ENCODE measurements at regions not wholly inside any gene's neighbourhood (a gene's known extent, or its start where the extent isn't known, plus 50 kb on each side); places are given as distances from the start of the nearest gene placed in this dataset.

GRCh38 chr15:37744521-37744920, 189.9 kb upstream of the TMCO5A start:
- peaks cover 0 to 10% of the 10 kb centered on the region in 2 donors for H3K9me3 ChIP-seq (ENCODE audit: control insufficient read depth in 2 of 2, low read length in 2 of 2)
- H3K27me3 ChIP-seq (ENCODE audit: control insufficient read depth in 1 of 2, insufficient read depth in 2 of 2, low read length in 2 of 2), result peaks cover 0 to 4% of the 10 kb centered on the region in 2 donors
- no peak overlapping the region for H3K4me3 ChIP-seq (ENCODE audit: low read length in 2 of 2)
- no peaks in the 10 kb centered on the region for H3K4me1 ChIP-seq (ENCODE audit: control insufficient read depth, insufficient read depth, low read length)
- H3K36me3 ChIP-seq (ENCODE audit: control insufficient read depth in 2 of 2, insufficient read depth in 2 of 2, low read length in 2 of 2), result no peaks in the 10 kb centered on the region
- no peak overlapping the region for H3K27ac ChIP-seq (ENCODE audit: low read length)
- no peak overlapping the region for H3K9ac ChIP-seq (ENCODE audit: low read length in 2 of 2)

- no peak overlapping the region for H3K4me3 ChIP-seq (ENCODE audit: low read length in 2 of 2)
- H3K9ac ChIP-seq (ENCODE audit: low read length in 2 of 2), result no peak overlapping the region
- H3K27me3 ChIP-seq (ENCODE audit: control insufficient read depth in 1 of 2, insufficient read depth in 2 of 2, low read length in 2 of 2), result no peaks in the 10 kb centered on the region
- H3K36me3 ChIP-seq (ENCODE audit: control insufficient read depth in 2 of 2, insufficient read depth in 2 of 2, low read length in 2 of 2), result no peaks in the 10 kb centered on the region
- no peaks in the 10 kb centered on the region for H3K9me3 ChIP-seq (ENCODE audit: control insufficient read depth in 2 of 2, low read length in 2 of 2)
- H3K27ac ChIP-seq (ENCODE audit: low read length), result no peak overlapping the region
- H3K4me1 ChIP-seq (ENCODE audit: control insufficient read depth, insufficient read depth, low read length), result no peaks in the 10 kb centered on the region
Observed at GRCh38 chr15:37751401-37751800, 183.0 kb upstream of the TMCO5A start.

- no peak overlapping the region for H3K4me3 ChIP-seq (ENCODE audit: low read length in 2 of 2)
- H3K4me1 ChIP-seq (ENCODE audit: control insufficient read depth, insufficient read depth, low read length), result no peaks in the 10 kb centered on the region
- H3K27ac ChIP-seq (ENCODE audit: low read length), result no peak overlapping the region
- no peak overlapping the region for H3K9ac ChIP-seq (ENCODE audit: low read length in 2 of 2)
- H3K27me3 ChIP-seq (ENCODE audit: control insufficient read depth in 1 of 2, insufficient read depth in 2 of 2, low read length in 2 of 2), result no peaks in the 10 kb centered on the region
- no peaks in the 10 kb centered on the region for H3K9me3 ChIP-seq (ENCODE audit: control insufficient read depth in 2 of 2, low read length in 2 of 2)
- H3K36me3 ChIP-seq (ENCODE audit: control insufficient read depth in 2 of 2, insufficient read depth in 2 of 2, low read length in 2 of 2), result no peaks in the 10 kb centered on the region
Observed at GRCh38 chr15:37756407-37756806, 178.0 kb upstream of the TMCO5A start.

- Histone ChIP-seq H3K36me3 (ENCODE audit: control insufficient read depth in 2 of 2, insufficient read depth in 2 of 2, low read length in 2 of 2) (no peaks in the 10 kb centered on the region), H3K4me3 (ENCODE audit: low read length in 2 of 2) (no peak overlapping the region), H3K4me1 (ENCODE audit: control insufficient read depth, insufficient read depth, low read length) (no peaks in the 10 kb centered on the region), H3K9me3 (ENCODE audit: control insufficient read depth in 2 of 2, low read length in 2 of 2) (no peaks in the 10 kb centered on the region), H3K27ac (ENCODE audit: low read length) (no peak overlapping the region), H3K27me3 (ENCODE audit: control insufficient read depth in 1 of 2, insufficient read depth in 2 of 2, low read length in 2 of 2) (no peaks in the 10 kb centered on the region), H3K9ac (ENCODE audit: low read length in 2 of 2) (no peak overlapping the region)
Observed at GRCh38 chr15:37758412-37758811, 176.0 kb upstream of the TMCO5A start.

- no peaks in the 10 kb centered on the region for H3K9me3 ChIP-seq (ENCODE audit: control insufficient read depth in 2 of 2, low read length in 2 of 2)
- no peaks in the 10 kb centered on the region for H3K4me1 ChIP-seq (ENCODE audit: control insufficient read depth, insufficient read depth, low read length)
- H3K27ac ChIP-seq (ENCODE audit: low read length), result no peak overlapping the region
- H3K4me3 ChIP-seq (ENCODE audit: low read length in 2 of 2), result no peak overlapping the region
- H3K9ac ChIP-seq (ENCODE audit: low read length in 2 of 2), result no peak overlapping the region
- no peaks in the 10 kb centered on the region for H3K36me3 ChIP-seq (ENCODE audit: control insufficient read depth in 2 of 2, insufficient read depth in 2 of 2, low read length in 2 of 2)
- H3K27me3 ChIP-seq (ENCODE audit: control insufficient read depth in 1 of 2, insufficient read depth in 2 of 2, low read length in 2 of 2), result no peaks in the 10 kb centered on the region
Observed at GRCh38 chr15:37764733-37765191, 169.7 kb upstream of the TMCO5A start.

GRCh38 chr15:37765786-37766185, 168.7 kb upstream of the TMCO5A start:
- Histone ChIP-seq H3K4me1 (ENCODE audit: control insufficient read depth, insufficient read depth, low read length) (no peaks in the 10 kb centered on the region), H3K9me3 (ENCODE audit: control insufficient read depth in 2 of 2, low read length in 2 of 2) (no peaks in the 10 kb centered on the region), H3K36me3 (ENCODE audit: control insufficient read depth in 2 of 2, insufficient read depth in 2 of 2, low read length in 2 of 2) (no peaks in the 10 kb centered on the region), H3K27ac (ENCODE audit: low read length) (no peak overlapping the region), H3K27me3 (ENCODE audit: control insufficient read depth in 1 of 2, insufficient read depth in 2 of 2, low read length in 2 of 2) (no peaks in the 10 kb centered on the region), H3K9ac (ENCODE audit: low read length in 2 of 2) (no peak overlapping the region), H3K4me3 (ENCODE audit: low read length in 2 of 2) (no peak overlapping the region)

GRCh38 chr15:37767841-37768455, 166.5 kb upstream of the TMCO5A start:
- no peaks in the 10 kb centered on the region for H3K9me3 ChIP-seq (ENCODE audit: control insufficient read depth in 2 of 2, low read length in 2 of 2)
- H3K27me3 ChIP-seq (ENCODE audit: control insufficient read depth in 1 of 2, insufficient read depth in 2 of 2, low read length in 2 of 2), result no peaks in the 10 kb centered on the region
- no peaks in the 10 kb centered on the region for H3K4me1 ChIP-seq (ENCODE audit: control insufficient read depth, insufficient read depth, low read length)
- no peak overlapping the region for H3K4me3 ChIP-seq (ENCODE audit: low read length in 2 of 2)
- no peak overlapping the region for H3K27ac ChIP-seq (ENCODE audit: low read length)
- H3K36me3 ChIP-seq (ENCODE audit: control insufficient read depth in 2 of 2, insufficient read depth in 2 of 2, low read length in 2 of 2), result no peaks in the 10 kb centered on the region
- H3K9ac ChIP-seq (ENCODE audit: low read length in 2 of 2), result no peak overlapping the region

- no peaks in the 10 kb centered on the region for H3K36me3 ChIP-seq (ENCODE audit: control insufficient read depth in 2 of 2, insufficient read depth in 2 of 2, low read length in 2 of 2)
- no peak overlapping the region for H3K27ac ChIP-seq (ENCODE audit: low read length)
- no peaks in the 10 kb centered on the region for H3K4me1 ChIP-seq (ENCODE audit: control insufficient read depth, insufficient read depth, low read length)
- no peak overlapping the region for H3K9ac ChIP-seq (ENCODE audit: low read length in 2 of 2)
- no peaks in the 10 kb centered on the region for H3K9me3 ChIP-seq (ENCODE audit: control insufficient read depth in 2 of 2, low read length in 2 of 2)
- no peak overlapping the region for H3K4me3 ChIP-seq (ENCODE audit: low read length in 2 of 2)
- no peaks in the 10 kb centered on the region for H3K27me3 ChIP-seq (ENCODE audit: control insufficient read depth in 1 of 2, insufficient read depth in 2 of 2, low read length in 2 of 2)
Observed at GRCh38 chr15:37771465-37771864, 163.0 kb upstream of the TMCO5A start.

GRCh38 chr15:37773111-37773860, 161.2 kb upstream of the TMCO5A start:
- H3K4me1 ChIP-seq (ENCODE audit: control insufficient read depth, insufficient read depth, low read length), result no peaks in the 10 kb centered on the region
- H3K9ac ChIP-seq (ENCODE audit: low read length in 2 of 2), result no peak overlapping the region
- no peak overlapping the region for H3K27ac ChIP-seq (ENCODE audit: low read length)
- H3K27me3 ChIP-seq (ENCODE audit: control insufficient read depth in 1 of 2, insufficient read depth in 2 of 2, low read length in 2 of 2), result no peaks in the 10 kb centered on the region
- H3K36me3 ChIP-seq (ENCODE audit: control insufficient read depth in 2 of 2, insufficient read depth in 2 of 2, low read length in 2 of 2), result no peaks in the 10 kb centered on the region
- no peak overlapping the region for H3K4me3 ChIP-seq (ENCODE audit: low read length in 2 of 2)
- H3K9me3 ChIP-seq (ENCODE audit: control insufficient read depth in 2 of 2, low read length in 2 of 2), result no peaks in the 10 kb centered on the region

GRCh38 chr15:37774961-37775360, 159.5 kb upstream of the TMCO5A start:
- H3K9ac ChIP-seq (ENCODE audit: low read length in 2 of 2), result no peak overlapping the region
- no peaks in the 10 kb centered on the region for H3K27me3 ChIP-seq (ENCODE audit: control insufficient read depth in 1 of 2, insufficient read depth in 2 of 2, low read length in 2 of 2)
- H3K4me1 ChIP-seq (ENCODE audit: control insufficient read depth, insufficient read depth, low read length), result no peaks in the 10 kb centered on the region
- no peaks in the 10 kb centered on the region for H3K9me3 ChIP-seq (ENCODE audit: control insufficient read depth in 2 of 2, low read length in 2 of 2)
- no peak overlapping the region for H3K27ac ChIP-seq (ENCODE audit: low read length)
- no peaks in the 10 kb centered on the region for H3K36me3 ChIP-seq (ENCODE audit: control insufficient read depth in 2 of 2, insufficient read depth in 2 of 2, low read length in 2 of 2)
- H3K4me3 ChIP-seq (ENCODE audit: low read length in 2 of 2), result no peak overlapping the region

GRCh38 chr15:37777006-37777405, 157.4 kb upstream of the TMCO5A start:
- Histone ChIP-seq H3K9me3 (ENCODE audit: control insufficient read depth in 2 of 2, low read length in 2 of 2) (no peaks in the 10 kb centered on the region), H3K4me3 (ENCODE audit: low read length in 2 of 2) (no peak overlapping the region), H3K9ac (ENCODE audit: low read length in 2 of 2) (no peak overlapping the region), H3K36me3 (ENCODE audit: control insufficient read depth in 2 of 2, insufficient read depth in 2 of 2, low read length in 2 of 2) (no peaks in the 10 kb centered on the region), H3K27me3 (ENCODE audit: control insufficient read depth in 1 of 2, insufficient read depth in 2 of 2, low read length in 2 of 2) (no peaks in the 10 kb centered on the region), H3K27ac (ENCODE audit: low read length) (no peak overlapping the region), H3K4me1 (ENCODE audit: control insufficient read depth, insufficient read depth, low read length) (no peaks in the 10 kb centered on the region)
